SU-DHL-6 (cell line): ENCODE measurements at regions not wholly inside any gene's neighbourhood (a gene's known extent, or its start where the extent isn't known, plus 50 kb on each side); places are given as distances from the start of the nearest gene placed in this dataset.

Source experiments
- H2AFZ ChIP-seq: fragments of 200-600 bp; sonication (generic); 2 replicates; pipeline ENCODE4 v1.6.1; 2014; ENCODE audit warnings: low read depth, mild to moderate bottlenecking, moderate library complexity, mixed read lengths, antibody characterized with exemption, low read length; ENCODE audit not compliant: severe bottlenecking
- H3F3A ChIP-seq: fragments of 200-600 bp; shearing (Covaris generic); 2 replicates; pipeline ENCODE4 v1.6.0; 2016; ENCODE audit warnings: antibody characterized with exemption, mild to moderate bottlenecking; ENCODE audit not compliant: insufficient read depth
- H3K27ac ChIP-seq: fragments of 200-600 bp; sonication (generic); 2 replicates; pipeline ENCODE4 v1.5.1; 2016; ENCODE audit warnings: low read depth, mild to moderate bottlenecking, low read length, moderate library complexity, mixed read lengths
- H3K27me3 ChIP-seq: fragments of 200-600 bp; sonication (generic), shearing (Covaris generic); 2 replicates; pipeline ENCODE4 v1.6.0; 2014; ENCODE audit warnings: mild to moderate bottlenecking, low read length
- H3K36me3 ChIP-seq: fragments of 200-600 bp; sonication (generic); 2 replicates; pipeline ENCODE4 v1.6.1; 2014; ENCODE audit warnings: mild to moderate bottlenecking, low read length, mixed read lengths
- H3K4me2 ChIP-seq: fragments of 300-600, 200-600 bp; shearing (Covaris generic), sonication (generic); 2 replicates; pipeline ENCODE4 v1.6.0; 2014; ENCODE audit warnings: low read length, low read depth, mild to moderate bottlenecking; ENCODE audit not compliant: poor library complexity, severe bottlenecking
- H3K4me3 ChIP-seq: fragments of 200-600 bp; sonication (generic); 2 replicates; pipeline ENCODE4 v1.5.1; 2014; ENCODE audit warnings: antibody characterized with exemption, low read length, mild to moderate bottlenecking, mixed read lengths; ENCODE audit not compliant: insufficient read depth, poor library complexity, severe bottlenecking
- H3K79me2 ChIP-seq: fragments of 200-600 bp; sonication (generic); 2 replicates; pipeline ENCODE4 v1.6.1; 2014; ENCODE audit warnings: mild to moderate bottlenecking, low read length, moderate library complexity; ENCODE audit not compliant: insufficient read depth
- H3K9ac ChIP-seq: fragments of 200-600 bp; sonication (generic); 2 replicates; pipeline ENCODE4 v1.7.0; 2014; ENCODE audit warnings: mild to moderate bottlenecking, low read length
- H3K9me2 ChIP-seq: fragments of 200-600 bp; sonication (generic); replicated peaks from 2 replicates; pipeline ENCODE4 v1.6.1; 2014; ENCODE audit warnings: low read length; ENCODE audit not compliant: insufficient read depth
- H3K9me3 ChIP-seq: fragments of 200-600 bp; sonication (generic); 2 replicates; pipeline ENCODE4 v1.6.1; 2014; ENCODE audit warnings: low read length, mixed read lengths; ENCODE audit not compliant: insufficient read depth
- H4K20me1 ChIP-seq: fragments of 200-600 bp; sonication (generic); 2 replicates; pipeline ENCODE4 v1.6.1; 2014; ENCODE audit warnings: low read depth, mild to moderate bottlenecking, antibody characterized with exemption, low read length, moderate library complexity, mixed read lengths
- CTCF ChIP-seq: fragments of 200-600 bp; sonication (generic); IDR thresholded peaks from one replicate; pipeline ENCODE4 v1.5.1; 2017; ENCODE audit warnings: antibody characterized with exemption, mild to moderate bottlenecking, low read length, moderate library complexity; ENCODE audit not compliant: insufficient read depth, poor library complexity, severe bottlenecking
- EZH2phosphoT487 ChIP-seq: fragments of 200-600 bp; sonication (generic), shearing (Covaris generic); conservative IDR thresholded peaks from 2 replicates; pipeline ENCODE4 v1.6.1; 2018; ENCODE audit warnings: mild to moderate bottlenecking, antibody characterized with exemption, low read length, moderate library complexity, mixed read lengths

- Histone ChIP-seq H3K27me3 (no peaks in the 10 kb centered on the region), H4K20me1 (no peaks in the 10 kb centered on the region), H3K36me3 (no peaks in the 10 kb centered on the region), H3K79me2 (no peaks in the 10 kb centered on the region), H3K4me3 (no peak overlapping the region), H2AFZ (no peak overlapping the region), H3K4me2 (no peak overlapping the region), H3K9ac (no peak overlapping the region), H3F3A (no peaks in the 10 kb centered on the region), H3K27ac (no peak overlapping the region), H3K9me2 (no peaks in the 10 kb centered on the region), H3K9me3 (no peaks in the 10 kb centered on the region)
- TF ChIP-seq CTCF = no peak
- TF ChIP-seq EZH2phosphoT487 = no peak
These were observed 233.1 kb upstream of the USP24 start for GRCh38 chr1:55448261-55448660.

GRCh38 chr1:55447488-55447887, 232.3 kb upstream of the USP24 start:
- no peaks in the 10 kb centered on the region for H3K9me2 ChIP-seq
- TF ChIP-seq CTCF (no peak), EZH2phosphoT487 (no peak)
- H3K9me3 ChIP-seq = no peaks in the 10 kb centered on the region
- no peaks in the 10 kb centered on the region for H3K27me3 ChIP-seq
- H4K20me1 ChIP-seq = no peaks in the 10 kb centered on the region
- no peaks in the 10 kb centered on the region for H3K36me3 ChIP-seq
- H3F3A ChIP-seq = no peaks in the 10 kb centered on the region
- H3K9ac ChIP-seq = no peak overlapping the region
- no peak overlapping the region for H2AFZ ChIP-seq
- no peaks in the 10 kb centered on the region for H3K79me2 ChIP-seq
- no peak overlapping the region for H3K27ac ChIP-seq
- no peak overlapping the region for H3K4me3 ChIP-seq
- no peak overlapping the region for H3K4me2 ChIP-seq

GRCh38 chr1:55446351-55446750, 231.2 kb upstream of the USP24 start:
- no peak overlapping the region for H2AFZ ChIP-seq
- no peaks in the 10 kb centered on the region for H3K27me3 ChIP-seq
- no peaks in the 10 kb centered on the region for H3K9me3 ChIP-seq
- no peak overlapping the region for H3K9ac ChIP-seq
- no peak for TF ChIP-seq EZH2phosphoT487
- no peaks in the 10 kb centered on the region for H3K79me2 ChIP-seq
- no peak overlapping the region for H3K27ac ChIP-seq
- no peak overlapping the region for H3K4me2 ChIP-seq
- no peaks in the 10 kb centered on the region for H3F3A ChIP-seq
- no peak overlapping the region for H3K4me3 ChIP-seq
- H4K20me1 ChIP-seq = no peaks in the 10 kb centered on the region
- H3K9me2 ChIP-seq = no peaks in the 10 kb centered on the region
- no peaks in the 10 kb centered on the region for H3K36me3 ChIP-seq

GRCh38 chr1:55445416-55445815, 230.3 kb upstream of the USP24 start:
- Histone ChIP-seq H3F3A (no peaks in the 10 kb centered on the region), H2AFZ (no peak overlapping the region), H3K9ac (no peak overlapping the region), H3K4me2 (no peak overlapping the region), H3K9me3 (no peaks in the 10 kb centered on the region), H3K27me3 (no peaks in the 10 kb centered on the region), H3K36me3 (no peaks in the 10 kb centered on the region), H4K20me1 (no peaks in the 10 kb centered on the region), H3K4me3 (no peak overlapping the region), H3K9me2 (no peaks in the 10 kb centered on the region), H3K79me2 (no peaks in the 10 kb centered on the region), H3K27ac (no peak overlapping the region)
- no peak for TF ChIP-seq EZH2phosphoT487
- no peak for TF ChIP-seq CTCF
